H9 (cell line): ENCODE measurements at regions not wholly inside any gene's neighbourhood (a gene's known extent, or its start where the extent isn't known, plus 50 kb on each side); places are given as distances from the start of the nearest gene placed in this dataset.

Experiments
- DNase-seq: peaks from one replicate; pipeline ENCODE4 v3.0.0-alpha.2; 2017
- H2AFZ ChIP-seq: one replicate; pipeline ENCODE4 v1.6.1; 2013; ENCODE audit warnings: mild to moderate bottlenecking, low read length, control low read depth, moderate library complexity
- H2AK5ac ChIP-seq: 2 replicates; pipeline ENCODE4 v1.6.1; 2013; ENCODE audit warnings: low read length, control low read depth, mixed read lengths; ENCODE audit not compliant: insufficient read length
- H2BK120ac ChIP-seq: one replicate; pipeline ENCODE4 v1.6.1; 2013; ENCODE audit warnings: low read depth, mild to moderate bottlenecking, low read length, control low read depth, inconsistent platforms; ENCODE audit not compliant: poor library complexity, severe bottlenecking
- H2BK12ac ChIP-seq: 2 replicates; pipeline ENCODE4 v1.6.1; 2013; ENCODE audit warnings: low read length, control low read depth, mixed read lengths, low read depth; ENCODE audit not compliant: insufficient read length
- H2BK15ac ChIP-seq: 2 replicates; pipeline ENCODE4 v1.6.1; 2013; ENCODE audit warnings: low read depth, low read length, control low read depth
- H2BK20ac ChIP-seq: one replicate; pipeline ENCODE4 v1.6.1; 2013; ENCODE audit warnings: low read depth, mild to moderate bottlenecking, low read length, control low read depth, inconsistent platforms; ENCODE audit not compliant: poor library complexity, severe bottlenecking
- H2BK5ac ChIP-seq: 2 replicates; pipeline ENCODE4 v1.6.1; 2013; ENCODE audit warnings: low read length, control low read depth, mixed read lengths; ENCODE audit not compliant: insufficient read length
- H3K14ac ChIP-seq: 2 replicates; pipeline ENCODE4 v1.6.1; 2013; ENCODE audit warnings: low read length, control low read depth; ENCODE audit not compliant: insufficient read depth
- H3K18ac ChIP-seq: 2 replicates; pipeline ENCODE4 v1.6.1; 2013; ENCODE audit warnings: low read depth, mild to moderate bottlenecking, mixed read lengths, low read length, control low read depth; ENCODE audit not compliant: insufficient read length
- H3K23ac ChIP-seq: 2 replicates; pipeline ENCODE4 v1.6.1; 2013; ENCODE audit warnings: low read length, control low read depth, mixed read lengths, low read depth; ENCODE audit not compliant: insufficient read length
- H3K23me2 ChIP-seq: 2 replicates; pipeline ENCODE4 v1.6.1; 2013; ENCODE audit warnings: low read depth, mild to moderate bottlenecking, mixed read lengths, low read length, control low read depth; ENCODE audit not compliant: insufficient read length, poor library complexity, severe bottlenecking
- H3K27ac ChIP-seq: 2 replicates; pipeline ENCODE4 v1.5.1; 2013; ENCODE audit warnings: low read length, control low read depth, mixed read lengths, low read depth; ENCODE audit not compliant: insufficient read length
- H3K27me3 ChIP-seq: 2 replicates; pipeline ENCODE4 v1.6.1; 2013; ENCODE audit warnings: low read length, control low read depth, inconsistent platforms; ENCODE audit not compliant: insufficient read depth
- H3K4ac ChIP-seq: 2 replicates; pipeline ENCODE4 v1.6.1; 2013; ENCODE audit warnings: low read depth, mild to moderate bottlenecking, control low read depth, inconsistent platforms, low read length, moderate library complexity
- H3K4me1 ChIP-seq: 2 replicates; pipeline ENCODE4 v1.6.1; 2013; ENCODE audit warnings: low read length, control low read depth, inconsistent platforms; ENCODE audit not compliant: insufficient read depth
- H3K4me2 ChIP-seq: 2 replicates; pipeline ENCODE4 v1.6.1; 2013; ENCODE audit warnings: low read length, control low read depth, mixed read lengths; ENCODE audit not compliant: insufficient read length, insufficient read depth
- H3K56ac ChIP-seq: 2 replicates; pipeline ENCODE4 v1.6.1; 2013; ENCODE audit warnings: low read depth, mild to moderate bottlenecking, mixed read lengths, low read length, control low read depth; ENCODE audit not compliant: insufficient read length
- H3K79me1 ChIP-seq: 2 replicates; pipeline ENCODE4 v1.6.1; 2013; ENCODE audit warnings: low read depth, mild to moderate bottlenecking, moderate library complexity, low read length, control low read depth, inconsistent platforms; ENCODE audit not compliant: insufficient read depth, poor library complexity, severe bottlenecking
- H3K79me2 ChIP-seq: 2 replicates; pipeline ENCODE4 v1.6.1; 2013; ENCODE audit warnings: low read length, control low read depth, inconsistent platforms; ENCODE audit not compliant: insufficient read depth
- H3K9ac ChIP-seq: 2 replicates; pipeline ENCODE4 v1.6.1; 2013; ENCODE audit warnings: low read length, control low read depth, mixed read lengths; ENCODE audit not compliant: insufficient read length; ENCODE audit errors: extremely low read depth
- H3K9me3 ChIP-seq: one replicate; pipeline ENCODE4 v1.6.1; 2013; ENCODE audit warnings: low read depth, low read length, inconsistent platforms; ENCODE audit not compliant: control insufficient read depth
- H3T11ph ChIP-seq: one replicate; pipeline ENCODE4 v1.6.1; 2013; ENCODE audit warnings: mild to moderate bottlenecking, low read length, control low read depth, inconsistent platforms
- H4K20me1 ChIP-seq: one replicate; pipeline ENCODE4 v1.6.1; 2013; ENCODE audit not compliant: control insufficient read depth, insufficient read length, insufficient read depth
- H4K5ac ChIP-seq: 2 replicates; pipeline ENCODE4 v1.6.1; 2013; ENCODE audit warnings: low read depth, mild to moderate bottlenecking, mixed read lengths, low read length, control low read depth; ENCODE audit not compliant: insufficient read length
- H4K8ac ChIP-seq: replicated peaks from 2 replicates; pipeline ENCODE4 v1.6.1; 2013; ENCODE audit warnings: low read length, control low read depth, mixed read lengths, low read depth; ENCODE audit not compliant: insufficient read length
- H4K91ac ChIP-seq: 2 replicates; pipeline ENCODE4 v1.6.1; 2013; ENCODE audit warnings: low read depth, mild to moderate bottlenecking, moderate library complexity, mixed read lengths, low read length, control low read depth; ENCODE audit not compliant: insufficient read length
- H3K27ac Mint-ChIP-seq, 3 experiments: 2 replicates in 2 of 3; 3 replicates in 1 of 3; pipeline ENCODE4 v1.8.0; 2020 to 2021; ENCODE audit warnings: mixed read lengths in 3 of 3, mild to moderate bottlenecking in 1 of 3, moderate library complexity in 1 of 3
- H3K27me3 Mint-ChIP-seq: 2 replicates; pipeline ENCODE4 v1.8.0; 2021; ENCODE audit warnings: low read depth, mild to moderate bottlenecking, moderate library complexity, mixed read lengths
- H3K36me3 Mint-ChIP-seq, 3 experiments: 2 replicates in 2 of 3; 3 replicates in 1 of 3; pipeline ENCODE4 v1.8.0; 2020 to 2021; ENCODE audit warnings: low read depth in 3 of 3, mixed read lengths in 3 of 3; ENCODE audit not compliant: insufficient read depth in 1 of 3
- H3K4me1 Mint-ChIP-seq, 2 experiments: 2 replicates each; pipeline ENCODE4 v1.8.0; 2020; ENCODE audit warnings: mixed read lengths in 2 of 2
- H3K4me3 Mint-ChIP-seq, 2 experiments: 2 replicates in 1 of 2; 3 replicates in 1 of 2; pipeline ENCODE4 v1.8.0; 2020 to 2021; ENCODE audit warnings: mild to moderate bottlenecking in 2 of 2, mixed read lengths in 2 of 2, moderate library complexity in 1 of 2
- H3K9me3 Mint-ChIP-seq, 2 experiments: 2 replicates in 1 of 2; 3 replicates in 1 of 2; pipeline ENCODE4 v1.8.0; 2020; ENCODE audit warnings: mild to moderate bottlenecking in 2 of 2, mixed read lengths in 2 of 2, moderate library complexity in 1 of 2
- CTCF ChIP-seq: fragments of 200-600 bp; sonication (generic); conservative IDR thresholded peaks from 3 replicates; pipeline ENCODE4 v1.8.0; 2021; ENCODE audit warnings: antibody characterized with exemption, mild to moderate bottlenecking
- WGBS: extraction: QIAGEN DNeasy Blood & Tissue Kit; methylation state at CpG from one replicate; pipeline ENCODE4 v1.1.7; 2013; ENCODE audit warnings: missing lambda C conversion rate, low lambda C conversion rate, mixed read lengths; ENCODE audit not compliant: insufficient read length; ENCODE audit errors: extremely low coverage; 5-methylcytosine and 5-hydroxymethylcytosine counted together

DNA sequence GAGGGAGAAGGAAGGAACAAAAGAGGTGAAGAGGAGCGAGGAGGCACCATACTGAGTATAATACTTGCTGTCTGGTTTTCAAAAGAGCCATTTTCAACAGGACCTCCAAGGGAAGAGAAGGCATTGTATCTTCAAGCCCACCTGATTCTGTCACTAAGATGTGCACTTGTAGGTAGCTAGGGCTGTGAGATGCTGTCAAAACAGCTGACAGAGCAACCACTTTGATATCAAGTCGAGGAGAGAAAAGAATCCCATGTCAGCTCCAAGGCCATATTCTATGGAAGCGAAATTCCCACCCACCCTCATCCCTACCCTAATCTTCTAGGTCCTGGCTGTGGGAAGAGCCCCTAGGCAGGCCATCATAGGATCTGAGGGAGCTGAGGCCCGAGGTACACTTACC, 70.9 kb upstream of the PRDM11 start:
- H3K27me3 Mint-ChIP-seq, result peaks cover 7% of the 10 kb centered on the region
- Histone ChIP-seq H3T11ph (no peak overlapping the region), H3K27me3 (no peaks in the 10 kb centered on the region), H3K23me2 (no peaks in the 10 kb centered on the region), H3K79me2 (no peaks in the 10 kb centered on the region), H3K9me3 (no peaks in the 10 kb centered on the region), H3K27ac (no peak overlapping the region), H3K56ac (no peak overlapping the region), H2BK5ac (no peak overlapping the region), H2BK20ac (no peak overlapping the region), H3K4me2 (no peak overlapping the region), H2AK5ac (no peak overlapping the region), H3K4ac (no peak overlapping the region), H2AFZ (no peak overlapping the region), H4K5ac (no peak overlapping the region), H4K8ac (no peak overlapping the region), H3K9ac (no peak overlapping the region), H4K91ac (no peak overlapping the region), H3K23ac (no peak overlapping the region), H3K79me1 (no peaks in the 10 kb centered on the region), H3K14ac (no peak overlapping the region), H3K18ac (no peak overlapping the region), H3K4me1 (no peaks in the 10 kb centered on the region; the same call in 1 of the 2 replicates), H2BK15ac (no peak overlapping the region), H4K20me1 (no peaks in the 10 kb centered on the region), H2BK120ac (no peak overlapping the region), H2BK12ac (no peak overlapping the region)
- no peaks in the 10 kb centered on the region for H3K36me3 Mint-ChIP-seq
- no CpG with 5 or more reads among the region's 4 CpGs for WGBS
- H3K4me3 Mint-ChIP-seq, result no peak overlapping the region
- H3K4me1 Mint-ChIP-seq, result peaks cover 18 to 31% of the 10 kb centered on the region in 2 experiments
- no peaks in the 10 kb centered on the region for H3K9me3 Mint-ChIP-seq
- no peak for DNase-seq
- no peak overlapping the region for H3K27ac Mint-ChIP-seq
- TF ChIP-seq CTCF, result no peak
